Osteoblast (primary cell): ENCODE measurements at regions not wholly inside any gene's neighbourhood (a gene's known extent, or its start where the extent isn't known, plus 50 kb on each side); places are given as distances from the start of the nearest gene placed in this dataset.

Experiments used
- DNase-seq: peaks from one replicate; pipeline ENCODE4 v3.0.0; 2011; ENCODE audit warnings: low spot score, mixed read lengths; ENCODE audit not compliant: insufficient read length; ENCODE audit errors: missing footprints
- H2AFZ ChIP-seq: 2 replicates; pipeline ENCODE4 v1.6.0; 2011; ENCODE audit warnings: mild to moderate bottlenecking, low read length
- H3K27ac ChIP-seq: 2 replicates; pipeline ENCODE4 v1.5.1; 2011; ENCODE audit warnings: mild to moderate bottlenecking, low read depth, low read length, moderate library complexity
- H3K27me3 ChIP-seq: 2 replicates; pipeline ENCODE4 v1.6.0; 2012; ENCODE audit warnings: mild to moderate bottlenecking, control low read depth, inconsistent platforms, low read length, moderate library complexity; ENCODE audit not compliant: insufficient read depth
- H3K36me3 ChIP-seq: 2 replicates; pipeline ENCODE4 v1.5.1; 2011; ENCODE audit warnings: mild to moderate bottlenecking, low read length, control low read depth, moderate library complexity; ENCODE audit not compliant: insufficient read depth
- H3K4me1 ChIP-seq: 2 replicates; pipeline ENCODE4 v1.5.1; 2011; ENCODE audit warnings: mild to moderate bottlenecking, low read length, control low read depth, moderate library complexity; ENCODE audit not compliant: insufficient read depth
- H3K4me2 ChIP-seq: 2 replicates; pipeline ENCODE4 v1.6.0; 2011; ENCODE audit warnings: mild to moderate bottlenecking, low read length; ENCODE audit not compliant: insufficient read depth
- H3K4me3 ChIP-seq: fragments of 200-600 bp; sonication (generic); 3 replicates; pipeline ENCODE4 v1.5.1; 2012; ENCODE audit warnings: mild to moderate bottlenecking, low read length, inconsistent platforms; ENCODE audit not compliant: insufficient read depth
- H3K79me2 ChIP-seq: 2 replicates; pipeline ENCODE4 v1.6.0; 2012; ENCODE audit warnings: mild to moderate bottlenecking, low read length, control low read depth, inconsistent platforms; ENCODE audit not compliant: insufficient read depth
- H3K9me3 ChIP-seq: 2 replicates; pipeline ENCODE4 v1.5.1; 2011; ENCODE audit warnings: low read depth, low read length, control low read depth
- H4K20me1 ChIP-seq: 2 replicates; pipeline ENCODE4 v1.6.0; 2012; ENCODE audit warnings: mild to moderate bottlenecking, low read length, control low read depth; ENCODE audit not compliant: insufficient read depth
- CTCF ChIP-seq: IDR thresholded peaks from 2 replicates; pipeline ENCODE4 v1.5.1; 2011; ENCODE audit warnings: mild to moderate bottlenecking, low read depth, low read length, moderate library complexity; ENCODE audit errors: extremely low read depth

GRCh38 chr2:7719876-7720275, 802.7 kb downstream of the RNF144A start:
- no peaks in the 10 kb centered on the region for H3K36me3 ChIP-seq
- no peaks in the 10 kb centered on the region for H3K9me3 ChIP-seq
- H4K20me1 ChIP-seq: no peaks in the 10 kb centered on the region
- no peak for TF ChIP-seq CTCF
- H2AFZ ChIP-seq: no peak overlapping the region
- H3K4me3 ChIP-seq: no peak overlapping the region
- no peaks in the 10 kb centered on the region for H3K79me2 ChIP-seq
- DNase-seq: no peak
- no peaks in the 10 kb centered on the region for H3K27me3 ChIP-seq
- H3K4me2 ChIP-seq: no peak overlapping the region
- no peak overlapping the region for H3K27ac ChIP-seq
- no peaks in the 10 kb centered on the region for H3K4me1 ChIP-seq

GRCh38 chr2:7721413-7721995, 804.3 kb downstream of the RNF144A start:
- TF ChIP-seq CTCF: no peak
- no peaks in the 10 kb centered on the region for H3K36me3 ChIP-seq
- DNase-seq: no peak
- no peaks in the 10 kb centered on the region for H4K20me1 ChIP-seq
- no peak overlapping the region for H3K27ac ChIP-seq
- no peaks in the 10 kb centered on the region for H3K27me3 ChIP-seq
- H3K9me3 ChIP-seq: no peaks in the 10 kb centered on the region
- no peak overlapping the region for H2AFZ ChIP-seq
- no peak overlapping the region for H3K4me2 ChIP-seq
- no peak overlapping the region for H3K4me3 ChIP-seq
- no peaks in the 10 kb centered on the region for H3K4me1 ChIP-seq
- no peaks in the 10 kb centered on the region for H3K79me2 ChIP-seq

GRCh38 chr2:7722212-7722910, 805.1 kb downstream of the RNF144A start:
- Histone ChIP-seq H3K27me3 (no peaks in the 10 kb centered on the region), H3K79me2 (no peaks in the 10 kb centered on the region), H3K4me3 (no peak overlapping the region), H3K36me3 (no peaks in the 10 kb centered on the region), H3K4me2 (no peak overlapping the region), H2AFZ (no peak overlapping the region), H3K27ac (no peak overlapping the region), H3K4me1 (no peaks in the 10 kb centered on the region), H3K9me3 (no peaks in the 10 kb centered on the region), H4K20me1 (no peaks in the 10 kb centered on the region)
- DNase-seq: no peak
- TF ChIP-seq CTCF: no peak

- no peaks in the 10 kb centered on the region for H4K20me1 ChIP-seq
- no peaks in the 10 kb centered on the region for H3K4me1 ChIP-seq
- H3K36me3 ChIP-seq: no peaks in the 10 kb centered on the region
- no peaks in the 10 kb centered on the region for H3K27me3 ChIP-seq
- no peak for DNase-seq
- H3K9me3 ChIP-seq: no peaks in the 10 kb centered on the region
- H3K79me2 ChIP-seq: no peaks in the 10 kb centered on the region
- no peak overlapping the region for H3K4me2 ChIP-seq
- H2AFZ ChIP-seq: no peak overlapping the region
- no peak overlapping the region for H3K27ac ChIP-seq
- no peak overlapping the region for H3K4me3 ChIP-seq
- no peak for TF ChIP-seq CTCF
Measured at GRCh38 chr2:7724336-7724735, 807.1 kb downstream of the RNF144A start.
